Glomerular visceral epithelial cell (primary cell): ENCODE measurements at regions not wholly inside any gene's neighbourhood (a gene's known extent, or its start where the extent isn't known, plus 50 kb on each side); places are given as distances from the start of the nearest gene placed in this dataset.

Experiments
- DNase-seq: peaks from one replicate; pipeline ENCODE4 v3.0.0-alpha.2; 2016; ENCODE audit errors: extremely low spot score

DNA sequence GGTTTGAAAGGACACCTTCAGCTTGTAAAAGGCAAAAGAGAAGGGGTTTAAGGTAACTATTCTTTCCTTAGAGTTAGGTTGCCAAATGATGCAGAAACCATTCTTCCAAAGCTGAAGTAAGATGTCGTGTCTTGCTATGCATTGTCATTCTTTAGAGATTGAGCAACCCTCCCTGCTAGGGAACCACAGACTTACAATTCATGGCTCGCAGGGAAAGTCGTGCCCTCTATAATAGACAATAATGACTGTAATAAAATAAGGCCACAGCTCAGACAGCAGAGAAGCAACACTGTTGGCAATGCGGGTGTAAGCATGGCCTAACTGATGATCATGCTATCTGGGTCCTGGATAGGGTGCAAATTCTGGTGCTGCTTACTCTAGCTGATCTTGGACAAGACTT lies 129.6 kb upstream of the CDH13 start:
- DNase-seq = no peak

- no peak for DNase-seq
Observed at GRCh38 chr16:82488460-82488859, 138.3 kb upstream of the CDH13 start.

DNA sequence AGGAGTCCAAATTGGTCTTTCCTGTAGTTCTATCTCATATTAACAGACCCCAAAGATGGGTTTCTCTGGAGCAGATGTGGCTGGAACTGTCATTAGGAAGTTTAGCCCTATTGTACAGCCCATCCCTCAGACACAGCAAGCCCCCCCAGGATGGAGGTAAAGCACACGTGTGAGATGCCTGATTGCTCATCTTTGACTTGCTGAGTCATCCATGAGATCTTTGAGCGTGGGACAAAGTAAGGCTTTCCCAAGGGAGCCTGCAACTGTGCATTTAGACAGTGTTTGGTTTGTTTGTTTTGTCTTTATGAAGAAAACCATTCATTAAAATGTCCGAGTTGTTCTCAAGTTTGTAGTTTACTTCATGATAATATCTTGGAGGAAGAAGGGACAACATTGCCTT lies 145.3 kb upstream of the CDH13 start:
- DNase-seq = no peak

DNA sequence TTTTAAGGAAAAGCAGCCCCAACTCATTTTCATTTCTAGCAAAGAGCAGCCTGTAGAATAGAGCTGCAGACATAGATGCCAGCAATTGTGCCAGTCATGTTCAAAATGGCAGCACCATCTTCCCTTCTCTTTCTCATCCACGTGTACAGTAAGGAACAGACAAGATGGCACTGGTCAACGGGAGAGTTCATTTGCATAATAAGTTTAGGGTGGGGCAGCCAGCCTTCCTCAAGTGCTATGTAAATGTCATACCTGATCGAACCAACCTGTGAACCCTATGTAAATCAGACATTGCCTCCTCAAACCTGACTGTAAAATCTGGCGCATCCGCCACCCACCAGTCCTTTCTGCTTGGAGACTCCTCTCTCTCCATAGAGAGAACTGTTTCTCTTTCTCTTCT lies 150.0 kb upstream of the CDH13 start:
- DNase-seq = no peak

DNA sequence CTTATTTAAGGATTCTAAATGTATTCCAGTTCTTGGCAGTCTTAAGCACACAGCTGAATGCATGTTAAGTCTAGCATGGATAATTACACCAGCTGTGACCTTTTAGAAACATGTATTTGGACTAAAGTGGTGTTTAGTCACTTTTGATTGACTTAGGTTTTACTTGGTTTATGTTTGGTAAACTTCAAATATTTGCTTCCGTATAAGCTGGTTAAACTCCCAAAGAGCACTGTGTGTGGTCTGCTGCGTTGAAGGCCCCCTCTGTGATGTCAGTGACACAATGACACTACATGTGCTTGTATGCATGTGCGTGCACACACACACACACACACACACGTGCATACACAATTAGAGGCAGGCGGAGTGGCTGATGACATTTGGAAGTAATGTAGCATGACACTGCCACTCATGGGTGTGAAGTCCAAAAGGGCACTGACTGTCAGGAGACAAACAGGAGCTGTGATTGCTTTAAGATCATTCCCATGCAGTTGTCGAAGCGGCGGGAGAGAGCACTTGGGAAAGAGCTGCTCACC lies 156.1 kb upstream of the CDH13 start:
- DNase-seq = no peak

DNA sequence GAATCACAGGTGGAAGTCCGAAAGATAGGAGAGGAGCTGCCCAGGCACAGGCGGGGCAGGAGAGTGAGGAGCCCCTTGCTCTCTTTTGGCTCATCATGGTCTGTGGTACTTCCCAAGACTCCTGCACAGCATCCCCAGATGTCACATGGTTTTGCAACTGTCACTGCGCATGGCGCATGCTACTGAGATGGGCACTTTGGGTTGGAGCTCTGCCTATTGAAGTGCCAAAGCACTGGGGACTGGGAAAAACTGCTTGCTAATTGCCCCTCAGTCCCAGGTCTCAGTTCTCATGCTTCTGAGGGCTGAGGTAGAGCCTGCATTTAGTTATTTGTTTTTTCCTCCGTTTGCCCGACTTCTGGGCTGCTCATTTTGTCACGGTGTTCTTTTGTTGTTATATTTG lies 156.8 kb upstream of the CDH13 start:
- no peak for DNase-seq

DNA sequence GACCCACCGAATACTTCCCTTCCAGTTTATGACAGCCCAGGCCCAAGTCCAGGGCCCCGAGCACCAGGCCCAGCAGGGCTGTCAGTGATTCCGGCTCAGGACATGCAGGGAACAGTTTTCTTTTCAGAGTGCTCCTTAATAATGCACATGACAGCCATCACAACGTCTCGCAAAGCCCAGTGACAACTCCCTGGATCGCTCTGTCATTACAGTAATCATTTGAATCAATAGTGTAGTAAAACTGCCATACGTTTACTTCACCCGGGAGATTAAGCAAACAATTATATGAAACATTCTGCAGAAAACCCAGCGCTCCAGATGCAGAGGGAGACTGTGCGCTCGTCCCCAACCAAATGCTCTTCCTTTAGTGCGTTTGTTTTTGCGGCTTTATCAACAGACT lies 162.6 kb upstream of the CDH13 start:
- DNase-seq = no peak

- no peak for DNase-seq
Observed at GRCh38 chr16:82460766-82461165, 166.0 kb upstream of the CDH13 start.

- no peak for DNase-seq
Observed at GRCh38 chr16:82459580-82460256, 167.1 kb upstream of the CDH13 start.

GRCh38 chr16:82456683-82457082 lies 170.1 kb upstream of the CDH13 start:
- peak; percentile 49 for DNase-seq

- no peak for DNase-seq
Observed at GRCh38 chr16:82454566-82454965, 172.2 kb upstream of the CDH13 start.

DNA sequence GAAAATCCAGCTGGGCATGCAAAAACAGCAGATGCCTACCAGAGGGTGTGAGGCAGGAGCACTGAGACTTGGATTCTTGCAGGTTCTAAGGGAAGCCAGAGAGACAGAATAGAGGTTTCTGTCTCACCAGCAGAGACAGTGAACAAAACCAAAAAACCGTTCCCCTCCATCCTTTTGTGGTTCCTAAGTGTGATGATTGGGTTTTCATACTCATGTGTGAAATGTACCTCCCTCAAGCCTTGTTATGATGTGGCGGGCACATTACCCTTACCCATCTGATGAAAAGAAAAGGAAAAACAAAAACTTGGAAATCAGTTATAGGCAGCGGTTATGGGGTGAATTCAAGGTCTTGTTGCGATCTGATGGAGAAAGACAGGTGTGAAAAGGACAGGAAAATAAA lies 172.6 kb upstream of the CDH13 start:
- DNase-seq = no peak

GRCh38 chr16:82452004-82452756 lies 174.6 kb upstream of the CDH13 start:
- no peak for DNase-seq

GRCh38 chr16:82451449-82451848 lies 175.3 kb upstream of the CDH13 start:
- DNase-seq = no peak

DNA sequence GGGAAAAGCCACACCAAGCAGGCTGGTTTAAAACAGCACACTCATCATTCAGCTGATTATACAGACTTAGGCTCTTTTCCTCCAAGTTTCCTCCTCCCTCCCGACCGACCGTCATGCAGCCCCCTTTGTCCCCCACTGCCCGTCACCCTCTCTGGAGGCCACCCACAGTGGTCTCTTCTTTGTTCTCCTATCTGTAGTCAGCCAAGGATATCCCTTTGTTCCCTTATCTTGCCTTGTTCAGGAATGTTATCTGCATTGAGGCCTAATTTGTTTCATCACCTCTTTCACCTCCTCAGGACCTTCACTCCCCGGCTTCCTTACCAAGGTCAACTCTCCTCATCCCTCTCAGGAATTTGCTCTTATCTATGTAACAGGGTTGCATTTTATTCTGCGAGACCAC lies 186.4 kb upstream of the CDH13 start:
- DNase-seq = no peak

DNA sequence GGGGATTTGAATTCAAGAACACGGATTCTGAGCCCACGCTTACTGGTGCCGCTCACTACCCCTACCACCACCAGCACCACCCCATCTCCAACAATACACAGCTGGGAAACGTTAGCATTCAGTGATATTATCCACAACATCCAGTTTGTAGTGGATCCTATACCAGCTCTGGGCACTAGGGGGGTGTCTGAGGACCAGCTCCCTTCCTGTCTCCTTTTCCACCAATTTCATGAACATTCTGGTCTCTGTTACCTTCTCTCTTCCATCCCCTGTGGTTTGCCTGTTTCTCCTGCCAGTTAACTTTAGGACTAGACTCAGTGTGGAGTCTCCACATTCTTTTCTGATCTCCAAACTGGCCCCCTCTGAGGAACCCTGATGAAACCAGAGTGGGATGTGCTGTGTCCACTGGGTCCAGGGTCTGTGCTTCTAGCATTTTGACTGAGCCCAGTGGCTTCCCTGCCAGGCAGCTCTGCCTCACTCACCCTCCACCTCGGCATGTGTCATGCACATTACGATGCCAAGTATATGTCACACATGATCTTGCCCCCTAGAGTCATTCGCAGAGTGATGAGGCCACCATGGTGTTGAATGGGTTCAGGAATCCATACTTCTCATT lies 187.0 kb upstream of the CDH13 start:
- DNase-seq = no peak

DNA sequence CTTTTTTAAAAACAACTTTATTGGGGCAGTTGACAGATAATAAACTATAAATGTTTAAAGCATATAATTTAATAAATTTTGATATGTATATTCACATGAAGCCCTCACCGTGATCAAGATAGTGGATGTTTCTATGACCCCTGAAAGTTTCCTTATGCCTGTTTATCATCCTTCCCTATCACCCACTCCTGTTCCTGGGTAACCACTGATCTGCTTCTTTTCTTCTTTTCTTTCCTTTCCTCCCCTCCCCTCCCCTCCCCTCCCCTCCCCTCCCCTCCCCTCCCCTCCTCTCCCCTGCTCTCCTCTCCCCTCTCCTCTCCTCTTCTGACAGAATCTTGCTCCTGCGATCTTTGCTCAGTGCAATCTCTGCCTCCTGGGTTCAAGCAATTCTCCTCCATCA lies 193.7 kb upstream of the CDH13 start:
- no peak for DNase-seq

DNA sequence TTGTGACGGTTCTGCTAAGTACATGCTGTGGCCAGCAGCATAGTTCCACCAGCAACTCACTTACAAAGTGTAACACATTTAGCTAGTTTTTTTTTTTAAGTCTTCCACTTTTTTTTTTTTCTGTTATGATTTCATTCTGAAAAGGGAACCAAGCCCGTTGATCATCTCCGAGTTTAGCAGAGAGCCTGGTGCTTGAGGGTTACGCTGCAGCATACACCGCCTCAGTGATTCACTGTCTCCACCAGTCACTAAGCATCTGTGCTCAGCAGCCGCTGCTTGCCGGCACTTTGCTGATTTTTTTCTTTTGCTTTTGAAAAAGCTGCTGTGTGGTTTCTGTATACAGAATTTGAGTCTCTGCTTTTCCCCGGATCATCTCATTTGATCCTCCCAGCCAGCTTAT lies 194.5 kb upstream of the CDH13 start:
- no peak for DNase-seq

DNA sequence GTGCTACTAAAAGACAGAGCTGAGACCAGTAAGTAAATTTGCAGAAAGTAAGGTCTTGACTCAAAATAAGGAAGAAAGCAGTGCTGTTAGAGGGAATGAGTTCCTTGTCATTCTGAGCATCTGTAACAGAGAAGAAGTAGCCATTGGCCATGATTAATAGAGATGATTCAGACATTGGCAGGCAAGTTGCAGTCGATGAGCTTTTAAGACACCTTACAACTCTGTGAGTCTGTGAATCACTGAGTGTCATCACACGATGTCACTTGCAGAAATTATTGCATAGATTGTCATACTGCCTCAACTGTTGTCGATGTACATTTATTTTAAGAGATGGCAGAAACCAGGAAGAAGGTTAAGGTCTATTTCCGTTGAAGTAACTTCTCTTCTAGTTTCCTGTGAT lies 201.1 kb upstream of the CDH13 start:
- no peak for DNase-seq

GRCh38 chr16:82421851-82422250 lies 204.9 kb upstream of the CDH13 start:
- no peak for DNase-seq

DNA sequence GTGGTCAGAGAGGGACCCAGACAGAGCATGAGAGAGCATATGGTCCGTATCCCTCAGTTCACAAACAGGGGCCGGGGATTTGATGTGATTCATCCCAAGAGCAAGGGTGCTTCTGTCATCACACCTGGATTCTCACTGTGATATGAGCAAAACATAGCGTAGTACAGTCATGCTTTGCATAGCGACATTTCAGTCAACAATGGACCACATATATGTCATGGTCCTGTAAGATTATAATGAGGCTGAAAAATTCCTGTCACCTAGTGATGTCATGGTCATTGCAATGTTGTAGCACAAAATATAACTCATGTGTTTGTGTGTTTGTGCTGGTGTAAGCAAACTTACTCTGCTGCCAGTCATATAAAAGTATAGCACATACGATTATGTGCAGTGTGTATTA lies 207.4 kb upstream of the CDH13 start:
- no peak for DNase-seq

GRCh38 chr16:82414476-82414875 lies 212.3 kb upstream of the CDH13 start:
- no peak for DNase-seq

- DNase-seq = no peak
Observed at GRCh38 chr16:82412770-82413169, 214.0 kb upstream of the CDH13 start.
